Activated T-cell treated with anti-CD3 and anti-CD28 coated beads, Interleukin-2, amount 50 U/mL, for 4 hours (primary cell): ENCODE measurements at regions not wholly inside any gene's neighbourhood (a gene's known extent, or its start where the extent isn't known, plus 50 kb on each side); places are given as distances from the start of the nearest gene placed in this dataset.

Source experiments
- ATAC-seq, 2 donors: fragments of 200-7000 bp; cut with Tn5 transposase; one replicate each; pipeline ENCODE4 v1.10.0; 2021
- DNase-seq: peaks from one replicate; pipeline ENCODE4 v3.0.0-alpha.2; 2020
- H3K27me3 Mint-ChIP-seq: one replicate; pipeline ENCODE4 v1.8.0; 2021; ENCODE audit warnings: low read depth, mixed read lengths
- H3K36me3 Mint-ChIP-seq: one replicate; pipeline ENCODE4 v1.8.0; 2022; ENCODE audit warnings: mixed read lengths; ENCODE audit not compliant: insufficient read depth
- H3K4me1 Mint-ChIP-seq: one replicate; pipeline ENCODE4 v1.8.0; 2021; ENCODE audit warnings: low read depth, mixed read lengths
- H3K4me3 Mint-ChIP-seq: one replicate; pipeline ENCODE4 v1.8.0; 2021; ENCODE audit warnings: mild to moderate bottlenecking, moderate library complexity, mixed read lengths
- H3K9me3 Mint-ChIP-seq: one replicate; pipeline ENCODE4 v1.8.0; 2021; ENCODE audit warnings: mixed read lengths

DNA sequence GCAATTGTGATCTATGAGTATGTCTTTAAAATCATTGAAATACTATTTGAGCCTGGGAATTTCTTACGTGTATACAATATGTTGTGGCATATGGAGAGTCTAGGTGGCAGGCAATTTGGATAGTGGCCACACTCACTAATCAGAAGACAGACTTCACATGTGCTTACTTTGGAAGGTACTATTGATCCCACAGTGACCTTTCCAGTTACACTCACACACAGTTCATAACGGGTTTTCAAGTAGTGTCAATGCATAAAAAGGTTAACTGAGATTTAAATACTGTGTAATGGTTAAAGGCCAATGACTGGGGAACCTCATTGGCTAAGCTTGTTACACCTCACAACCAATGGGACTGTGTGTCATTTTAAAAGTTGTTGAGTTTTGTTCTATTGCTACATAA, 783.2 kb downstream of the RPA4 start:
- ATAC-seq (no peak), DNase-seq (no peak)
- H3K9me3 Mint-ChIP-seq = no peaks in the 10 kb centered on the region
- H3K27me3 Mint-ChIP-seq = peaks cover 2% of the 10 kb centered on the region
- H3K4me3 Mint-ChIP-seq = no peak overlapping the region
- no peaks in the 10 kb centered on the region for H3K4me1 Mint-ChIP-seq
- H3K36me3 Mint-ChIP-seq = no peaks in the 10 kb centered on the region

DNA sequence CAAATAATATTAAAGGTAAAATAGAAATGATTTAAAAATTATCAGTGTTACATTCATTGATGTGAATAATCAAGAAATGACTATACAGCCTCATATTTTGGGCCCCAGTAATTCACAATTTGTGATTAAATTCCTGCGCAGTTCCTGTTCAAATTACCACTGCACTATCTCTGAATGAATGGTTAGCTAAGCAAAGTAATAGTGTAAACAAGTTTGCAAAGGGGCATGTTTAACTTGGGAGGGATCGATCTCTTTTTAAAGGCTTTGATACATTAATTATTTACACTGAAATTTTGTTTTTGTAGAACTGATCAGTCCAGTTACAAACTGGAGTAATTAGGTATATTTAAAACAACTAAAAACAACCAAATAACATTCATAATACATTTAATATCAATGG, 784.4 kb downstream of the RPA4 start:
- Mint-ChIP-seq H3K4me3 (no peak overlapping the region), H3K9me3 (no peaks in the 10 kb centered on the region), H3K36me3 (no peaks in the 10 kb centered on the region)

DNA sequence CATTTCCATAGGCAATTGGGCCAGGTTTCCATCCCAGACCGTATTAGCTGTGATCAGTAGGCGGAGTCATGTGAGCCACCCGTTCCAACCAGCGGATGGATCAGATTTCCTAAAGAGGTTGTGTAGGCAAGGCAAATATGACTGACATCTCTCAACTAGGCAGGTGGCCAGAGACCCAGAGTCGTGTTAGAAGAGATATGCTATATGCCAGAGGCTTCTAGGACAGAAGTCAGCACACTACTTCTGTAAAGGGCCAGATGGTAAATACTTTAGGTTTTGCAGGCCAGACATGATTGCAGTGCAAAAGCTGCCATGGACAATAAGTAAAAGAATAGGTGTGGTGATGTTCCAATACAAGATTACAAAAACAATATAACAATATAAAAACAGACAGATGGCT, 788.4 kb downstream of the RPA4 start:
- Mint-ChIP-seq H3K9me3 (no peaks in the 10 kb centered on the region), H3K4me1 (no peaks in the 10 kb centered on the region), H3K27me3 (peaks cover 2% of the 10 kb centered on the region), H3K4me3 (no peak overlapping the region), H3K36me3 (no peaks in the 10 kb centered on the region)
- DNase-seq (no peak), ATAC-seq (no peak)

More for the DNA sequence above, 784.4 kb downstream of the RPA4 start:
- no peaks in the 10 kb centered on the region for H3K4me1 Mint-ChIP-seq
- ATAC-seq (no peak), DNase-seq (no peak)
- peaks cover 2% of the 10 kb centered on the region for H3K27me3 Mint-ChIP-seq

GRCh38 chrX:97672608-97673007, 788.9 kb downstream of the RPA4 start:
- DNase-seq (no peak), ATAC-seq (no peak)
- Mint-ChIP-seq H3K9me3 (no peaks in the 10 kb centered on the region), H3K4me1 (no peaks in the 10 kb centered on the region), H3K4me3 (no peak overlapping the region), H3K36me3 (no peaks in the 10 kb centered on the region), H3K27me3 (peaks cover 2% of the 10 kb centered on the region)

DNA sequence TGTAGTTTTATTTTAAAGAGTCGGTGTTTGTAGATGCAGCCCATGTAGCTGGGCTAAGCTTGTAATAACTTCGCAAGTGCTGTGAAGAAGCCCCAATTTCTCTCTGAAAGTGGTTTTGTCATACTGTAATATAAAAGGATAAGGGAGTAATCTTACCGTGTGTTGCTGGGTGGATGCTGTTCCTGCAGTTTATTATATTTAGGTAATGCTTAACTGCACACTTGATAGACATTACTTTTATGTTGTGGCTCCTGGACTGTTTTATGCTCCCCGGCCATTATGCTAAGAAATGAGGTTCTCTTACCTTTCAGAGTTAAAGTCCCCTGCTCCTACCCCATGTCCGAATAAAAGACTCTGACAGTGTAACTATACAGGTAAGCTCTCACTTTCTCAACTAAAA, 789.4 kb downstream of the RPA4 start:
- Mint-ChIP-seq H3K27me3 (peaks cover 2% of the 10 kb centered on the region), H3K4me1 (no peaks in the 10 kb centered on the region), H3K9me3 (no peaks in the 10 kb centered on the region), H3K4me3 (no peak overlapping the region), H3K36me3 (no peaks in the 10 kb centered on the region)
- ATAC-seq = no peak
- no peak for DNase-seq

DNA sequence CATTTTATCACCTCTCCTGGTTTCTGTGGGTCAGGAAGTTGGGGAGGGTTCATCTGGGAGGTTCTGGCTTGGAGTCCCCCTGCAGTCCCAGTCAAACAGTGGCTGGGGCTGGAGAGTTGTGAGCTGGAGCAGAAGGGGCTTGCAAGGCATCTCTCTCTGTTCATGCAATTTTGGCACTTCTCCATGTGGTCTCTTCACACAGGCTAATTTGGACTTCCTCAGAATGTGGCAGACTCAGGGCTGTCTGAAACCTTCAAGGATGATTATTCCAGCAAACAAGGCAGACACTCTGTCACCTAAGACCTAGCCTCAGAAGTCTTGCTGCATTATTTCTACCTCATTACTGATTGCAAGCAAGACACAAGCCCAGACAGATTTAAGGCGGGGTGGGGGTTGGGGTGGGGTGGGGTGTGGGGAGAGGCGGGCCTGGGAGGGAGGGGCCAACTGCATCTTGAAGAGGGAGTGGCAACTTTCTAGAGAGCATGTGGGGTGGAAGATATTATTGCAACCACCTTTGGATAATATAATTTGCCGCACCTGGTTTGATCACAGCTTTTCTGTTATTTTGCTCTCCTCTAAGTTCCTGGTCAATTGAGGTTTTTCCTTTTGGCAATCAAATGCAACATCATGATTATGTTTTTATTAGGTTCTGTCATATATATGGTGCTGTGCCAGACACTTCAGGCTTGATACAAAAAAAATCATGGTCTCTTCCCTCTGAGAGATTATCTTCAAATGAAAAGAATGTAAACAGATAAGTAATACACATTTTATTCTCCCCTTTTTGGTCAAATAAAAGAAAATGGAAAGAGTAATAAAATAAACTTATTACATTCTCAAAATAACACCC, 799.5 kb downstream of the RPA4 start:
- no peaks in the 10 kb centered on the region for H3K36me3 Mint-ChIP-seq
- no peak overlapping the region for H3K4me3 Mint-ChIP-seq
- no peak for DNase-seq

DNA sequence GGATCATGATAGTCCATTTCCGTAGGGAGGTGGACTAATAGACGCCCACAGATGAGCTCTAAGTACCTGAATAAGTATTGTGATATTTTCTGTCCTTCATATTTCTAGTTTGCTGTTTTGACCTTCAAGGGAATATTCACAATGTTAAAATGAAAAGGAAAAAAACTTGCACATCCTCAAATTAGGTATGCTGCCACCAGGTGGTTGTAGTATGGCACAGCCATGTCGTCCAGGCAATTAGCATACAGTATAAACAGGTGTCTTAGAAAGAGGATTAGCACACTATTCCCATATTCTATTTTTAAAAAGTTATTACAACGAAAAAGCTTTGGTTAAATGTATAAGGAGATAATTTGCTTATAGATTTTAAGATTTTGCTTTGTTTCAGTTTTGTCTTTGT, 802.0 kb downstream of the RPA4 start:
- DNase-seq (no peak), ATAC-seq (no peak)
- Mint-ChIP-seq H3K9me3 (no peaks in the 10 kb centered on the region), H3K27me3 (no peaks in the 10 kb centered on the region), H3K4me3 (no peak overlapping the region), H3K4me1 (no peaks in the 10 kb centered on the region), H3K36me3 (no peaks in the 10 kb centered on the region)

More for the DNA sequence above, 799.5 kb downstream of the RPA4 start:
- Mint-ChIP-seq H3K9me3 (no peaks in the 10 kb centered on the region), H3K27me3 (no peaks in the 10 kb centered on the region), H3K4me1 (no peaks in the 10 kb centered on the region)
- no peak for ATAC-seq

DNA sequence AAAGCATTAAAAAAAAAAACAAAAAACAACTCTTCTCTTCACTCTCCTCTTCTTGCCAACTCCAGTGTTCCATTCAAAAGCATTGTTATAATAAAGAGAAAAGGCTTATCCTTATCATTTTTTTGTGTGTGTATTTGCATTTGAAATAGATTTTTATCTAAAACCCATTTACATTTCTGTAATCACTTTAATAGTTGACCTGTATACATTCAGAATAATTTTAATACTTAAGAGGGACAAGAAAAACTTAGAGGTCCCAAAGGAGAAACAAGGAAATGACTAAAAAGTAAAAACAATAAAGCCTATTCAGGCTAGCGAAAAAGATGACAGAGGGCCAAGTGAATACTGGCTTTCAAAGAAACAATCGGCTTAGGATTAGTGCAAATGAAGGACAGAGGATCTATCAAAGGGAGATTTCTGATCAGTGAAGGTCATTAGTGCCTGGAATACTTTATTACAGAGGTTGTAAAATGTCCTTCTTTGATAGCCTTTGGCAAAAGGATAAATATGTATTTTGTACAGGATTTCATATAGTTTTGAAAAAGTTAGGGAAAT, 808.3 kb downstream of the RPA4 start:
- no peaks in the 10 kb centered on the region for H3K36me3 Mint-ChIP-seq
- no peak for DNase-seq
- H3K4me1 Mint-ChIP-seq = no peaks in the 10 kb centered on the region
- H3K4me3 Mint-ChIP-seq = no peak overlapping the region
- ATAC-seq = no peak
- H3K9me3 Mint-ChIP-seq = no peaks in the 10 kb centered on the region
- H3K27me3 Mint-ChIP-seq = no peaks in the 10 kb centered on the region

GRCh38 chrX:97692575-97692974, 808.9 kb downstream of the RPA4 start:
- no peak overlapping the region for H3K4me3 Mint-ChIP-seq
- no peak for DNase-seq
- no peak for ATAC-seq
- no peaks in the 10 kb centered on the region for H3K4me1 Mint-ChIP-seq
- H3K27me3 Mint-ChIP-seq = no peaks in the 10 kb centered on the region
- no peaks in the 10 kb centered on the region for H3K9me3 Mint-ChIP-seq
- no peaks in the 10 kb centered on the region for H3K36me3 Mint-ChIP-seq

DNA sequence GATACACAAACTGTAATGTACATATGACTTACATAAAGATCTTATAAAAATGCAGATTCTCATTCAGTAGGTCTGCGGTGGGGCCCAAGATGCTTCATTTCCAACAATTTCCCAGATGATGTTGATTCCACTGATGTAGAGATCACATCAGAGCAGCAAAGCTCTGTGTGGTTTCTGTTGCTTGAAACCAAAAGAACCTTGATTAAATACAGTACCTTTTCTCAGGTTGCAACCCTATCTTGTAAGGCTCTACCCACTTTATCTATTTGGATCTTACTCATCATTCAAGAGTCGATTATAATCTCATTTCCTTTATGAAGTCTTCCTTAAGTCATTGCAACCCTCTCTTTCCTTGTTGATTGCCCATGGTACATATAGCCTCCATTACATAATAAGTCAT, 816.8 kb downstream of the RPA4 start:
- Mint-ChIP-seq H3K36me3 (no peaks in the 10 kb centered on the region), H3K27me3 (no peaks in the 10 kb centered on the region), H3K9me3 (no peaks in the 10 kb centered on the region), H3K4me1 (no peaks in the 10 kb centered on the region), H3K4me3 (no peak overlapping the region)
- DNase-seq = no peak
- peak in 1 of 2 donors; percentile 10 for ATAC-seq

- Mint-ChIP-seq H3K27me3 (no peaks in the 10 kb centered on the region), H3K4me1 (no peaks in the 10 kb centered on the region), H3K36me3 (no peaks in the 10 kb centered on the region), H3K9me3 (no peaks in the 10 kb centered on the region), H3K4me3 (no peak overlapping the region)
- ATAC-seq = no peak
- DNase-seq = no peak
Observed at GRCh38 chrX:97704474-97704873, 820.8 kb downstream of the RPA4 start.

GRCh38 chrX:97704881-97705280, 821.2 kb downstream of the RPA4 start:
- no peak for ATAC-seq
- H3K36me3 Mint-ChIP-seq = no peaks in the 10 kb centered on the region
- no peak for DNase-seq
- no peaks in the 10 kb centered on the region for H3K4me1 Mint-ChIP-seq
- no peaks in the 10 kb centered on the region for H3K27me3 Mint-ChIP-seq
- no peaks in the 10 kb centered on the region for H3K9me3 Mint-ChIP-seq
- H3K4me3 Mint-ChIP-seq = no peak overlapping the region

- no peak for ATAC-seq
- H3K4me3 Mint-ChIP-seq = no peak overlapping the region
- no peaks in the 10 kb centered on the region for H3K9me3 Mint-ChIP-seq
- no peaks in the 10 kb centered on the region for H3K27me3 Mint-ChIP-seq
- DNase-seq = no peak
- no peaks in the 10 kb centered on the region for H3K4me1 Mint-ChIP-seq
- no peaks in the 10 kb centered on the region for H3K36me3 Mint-ChIP-seq
Observed at GRCh38 chrX:97705936-97706335, 822.2 kb downstream of the RPA4 start.

- no peaks in the 10 kb centered on the region for H3K27me3 Mint-ChIP-seq
- DNase-seq (no peak), ATAC-seq (no peak)
- H3K4me1 Mint-ChIP-seq = no peaks in the 10 kb centered on the region
- H3K36me3 Mint-ChIP-seq = no peaks in the 10 kb centered on the region
- no peaks in the 10 kb centered on the region for H3K9me3 Mint-ChIP-seq
- H3K4me3 Mint-ChIP-seq = no peak overlapping the region
Observed at GRCh38 chrX:97714072-97714471, 830.4 kb downstream of the RPA4 start.

- no peak for DNase-seq
- Mint-ChIP-seq H3K27me3 (peaks cover 8% of the 10 kb centered on the region), H3K4me1 (no peaks in the 10 kb centered on the region), H3K9me3 (no peaks in the 10 kb centered on the region), H3K36me3 (no peaks in the 10 kb centered on the region), H3K4me3 (no peak overlapping the region)
- no peak for ATAC-seq
Observed at GRCh38 chrX:97728215-97728614, 844.5 kb downstream of the RPA4 start.
